VCaP (cell line): ENCODE measurements at regions not wholly inside any gene's neighbourhood (a gene's known extent, or its start where the extent isn't known, plus 50 kb on each side); places are given as distances from the start of the nearest gene placed in this dataset.
"Not testable (repeated sequence)": the region's sequence is repeated elsewhere in the genome, so short reads cannot be mapped to it uniquely, and the experiment has no call there.

Experiments
- H3K27ac ChIP-seq: fragments of 450-650 bp; 2 replicates; pipeline ENCODE4 v1.5.1; 2017
- TF ChIP-seq, protein P1 (sequence below): fragments of 450-650 bp; conservative IDR thresholded peaks from 2 replicates; pipeline ENCODE4 v1.5.1; 2017; ENCODE audit warnings: mild to moderate bottlenecking, moderate library complexity

DNA sequence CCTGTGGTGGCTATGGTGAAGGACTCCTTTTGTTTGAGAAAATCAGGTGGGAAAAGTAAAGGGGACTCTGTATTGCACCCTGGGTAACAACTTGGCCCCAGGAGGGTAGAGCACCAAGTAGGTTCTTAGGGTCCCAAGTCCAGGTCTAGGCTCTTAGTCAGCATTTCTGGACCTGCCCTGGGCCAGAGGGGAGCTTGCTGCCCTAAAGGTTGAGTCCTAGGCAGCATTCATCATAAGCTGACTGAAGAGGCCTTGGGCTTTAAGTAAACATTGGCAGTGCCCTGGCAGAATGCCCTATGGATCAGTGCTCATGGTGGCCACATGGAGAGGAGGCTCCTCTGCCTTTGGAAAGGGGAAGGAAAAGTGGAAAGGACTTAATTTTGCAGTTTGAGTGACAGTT is 268.5 kb upstream of the CTNNB1 start:
- no peak overlapping the region for H3K27ac ChIP-seq
- TF ChIP-seq, protein P1, sequence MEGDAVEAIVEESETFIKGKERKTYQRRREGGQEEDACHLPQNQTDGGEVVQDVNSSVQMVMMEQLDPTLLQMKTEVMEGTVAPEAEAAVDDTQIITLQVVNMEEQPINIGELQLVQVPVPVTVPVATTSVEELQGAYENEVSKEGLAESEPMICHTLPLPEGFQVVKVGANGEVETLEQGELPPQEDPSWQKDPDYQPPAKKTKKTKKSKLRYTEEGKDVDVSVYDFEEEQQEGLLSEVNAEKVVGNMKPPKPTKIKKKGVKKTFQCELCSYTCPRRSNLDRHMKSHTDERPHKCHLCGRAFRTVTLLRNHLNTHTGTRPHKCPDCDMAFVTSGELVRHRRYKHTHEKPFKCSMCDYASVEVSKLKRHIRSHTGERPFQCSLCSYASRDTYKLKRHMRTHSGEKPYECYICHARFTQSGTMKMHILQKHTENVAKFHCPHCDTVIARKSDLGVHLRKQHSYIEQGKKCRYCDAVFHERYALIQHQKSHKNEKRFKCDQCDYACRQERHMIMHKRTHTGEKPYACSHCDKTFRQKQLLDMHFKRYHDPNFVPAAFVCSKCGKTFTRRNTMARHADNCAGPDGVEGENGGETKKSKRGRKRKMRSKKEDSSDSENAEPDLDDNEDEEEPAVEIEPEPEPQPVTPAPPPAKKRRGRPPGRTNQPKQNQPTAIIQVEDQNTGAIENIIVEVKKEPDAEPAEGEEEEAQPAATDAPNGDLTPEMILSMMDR = no peak

DNA sequence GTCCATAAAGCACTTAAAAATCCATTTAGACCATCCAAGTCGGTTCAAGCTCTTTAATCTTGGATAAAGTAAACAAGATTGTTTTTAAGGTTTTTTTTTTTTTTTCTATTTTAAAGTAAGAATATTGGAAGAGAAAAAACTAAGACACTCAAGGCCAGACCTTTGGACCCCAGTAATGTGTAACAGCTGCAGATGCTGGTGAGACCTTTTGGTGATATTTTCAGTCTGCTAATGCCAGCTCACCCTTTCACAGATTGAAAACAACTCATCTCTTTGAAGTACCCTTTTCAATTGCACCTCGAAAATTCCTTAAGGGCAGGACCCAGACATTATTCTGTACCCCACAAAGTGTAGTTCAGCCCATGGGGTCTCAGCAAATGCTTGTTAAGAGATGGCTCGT is 260.7 kb upstream of the CTNNB1 start:
- no peak overlapping the region for H3K27ac ChIP-seq

DNA sequence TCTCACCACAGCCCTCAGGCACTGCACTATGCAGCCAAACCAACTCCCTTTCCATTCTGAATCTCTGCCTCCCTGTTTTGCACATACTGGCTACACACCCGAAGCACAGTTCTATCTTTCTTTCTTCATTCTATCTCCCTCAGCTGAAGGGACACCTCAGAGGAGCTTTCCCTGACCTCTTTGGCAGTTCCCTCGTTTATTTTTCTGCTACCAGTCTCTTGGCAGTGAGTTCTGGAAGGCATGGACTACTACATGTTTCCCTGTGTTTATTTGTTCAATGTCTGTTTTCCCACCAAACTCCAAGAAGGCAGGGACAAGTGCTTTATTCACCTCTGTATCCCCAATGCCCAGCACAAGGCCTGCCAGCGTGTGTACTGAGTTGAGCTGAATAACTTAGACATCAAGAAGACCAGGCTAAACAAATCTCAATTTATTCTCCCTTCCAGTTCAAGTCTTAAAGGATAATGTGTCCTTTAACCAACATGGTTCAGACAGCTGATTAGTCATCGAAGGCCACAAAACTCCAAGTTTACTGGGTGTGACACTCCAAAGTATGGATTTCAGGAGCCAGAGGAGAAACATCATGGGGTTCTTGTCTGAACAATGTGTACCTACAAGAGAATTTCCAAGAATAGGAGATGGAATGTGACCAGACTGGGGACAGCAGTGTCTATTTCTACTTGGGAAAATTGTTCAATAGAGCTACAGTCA is 260.1 kb upstream of the CTNNB1 start:
- no peak overlapping the region for H3K27ac ChIP-seq
- TF ChIP-seq, protein P1 = no peak

More for the DNA sequence above, 260.7 kb upstream of the CTNNB1 start:
- TF ChIP-seq, protein P1 = no peak

DNA sequence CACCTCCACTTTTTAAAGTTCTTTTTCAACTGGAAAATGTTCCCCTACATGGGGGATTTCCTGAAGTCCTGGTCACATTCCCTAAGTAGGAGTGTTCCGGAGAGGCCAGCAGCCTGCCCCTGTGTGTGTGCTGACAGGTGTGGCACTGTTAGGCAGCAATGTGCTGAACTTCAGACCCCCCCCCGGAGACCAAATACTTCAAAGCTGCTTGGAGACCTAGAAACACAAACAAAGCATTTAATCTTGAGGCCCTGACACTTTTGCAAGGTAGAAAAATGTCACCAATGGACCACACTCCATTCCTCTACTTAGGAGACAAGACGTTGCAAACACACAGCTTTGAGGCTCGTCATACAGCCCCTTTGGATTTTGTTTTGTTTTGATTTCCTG is 259.6 kb upstream of the CTNNB1 start:
- H3K27ac ChIP-seq = no peak overlapping the region
- TF ChIP-seq, protein P1 = no peak

DNA sequence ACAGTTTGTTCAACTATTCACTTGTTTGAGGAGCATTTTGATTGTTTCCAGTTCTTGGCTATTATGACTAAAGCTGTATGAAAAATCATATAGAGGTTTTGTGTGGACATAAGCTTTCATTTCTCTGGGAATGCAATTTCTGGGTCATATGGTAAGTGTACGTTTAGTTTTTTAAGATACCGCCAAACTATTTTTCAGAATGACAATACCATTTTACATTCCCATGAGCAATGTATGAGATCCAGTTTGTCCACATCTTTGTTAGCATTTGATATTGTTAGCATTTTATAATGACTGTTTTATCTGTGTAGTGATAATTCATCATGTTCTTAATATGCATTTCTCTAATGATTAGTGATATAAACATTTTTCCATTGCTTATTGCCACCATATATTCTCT is 258.7 kb upstream of the CTNNB1 start:
- TF ChIP-seq, protein P1 = no peak
- H3K27ac ChIP-seq = no peak overlapping the region

DNA sequence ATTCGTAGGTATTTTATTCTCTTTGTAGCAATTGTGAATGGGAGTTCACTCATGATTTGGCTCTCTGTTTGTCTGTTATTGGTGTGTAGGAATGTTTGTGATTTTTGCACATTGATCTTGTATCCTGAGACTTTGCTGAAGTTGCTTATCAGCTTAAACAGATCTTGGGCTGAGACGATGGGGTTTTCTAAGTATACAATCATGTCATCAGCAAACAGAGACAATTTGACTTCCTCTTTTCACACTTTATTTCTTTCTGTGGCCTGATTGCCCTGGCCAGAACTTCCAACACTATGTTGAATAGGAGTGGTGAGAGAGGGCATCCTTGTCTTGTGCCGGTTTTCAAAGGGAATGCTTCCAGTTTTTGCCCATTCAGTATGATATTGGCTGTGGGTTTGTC is 252.3 kb upstream of the CTNNB1 start:
- H3K27ac ChIP-seq = not testable (repeated sequence)

DNA sequence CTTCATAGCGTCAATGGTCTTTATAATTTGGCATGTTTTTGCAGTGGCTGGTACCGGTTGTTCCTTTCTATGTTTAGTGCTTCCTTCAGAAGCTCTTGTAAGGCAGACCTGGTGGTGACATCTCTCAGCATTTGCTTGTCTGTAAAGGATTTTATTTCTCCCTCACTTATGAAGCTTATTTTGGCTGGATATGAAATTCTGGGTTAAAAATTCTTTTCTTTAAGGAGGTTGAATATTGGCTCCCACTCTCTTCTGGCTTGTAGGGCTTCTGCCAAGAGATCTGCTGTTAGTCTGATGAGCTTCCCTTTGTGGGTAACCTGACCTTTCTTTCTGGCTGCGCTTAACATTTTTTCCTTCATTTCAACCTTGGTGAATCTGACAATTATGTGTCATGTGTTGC is 250.0 kb upstream of the CTNNB1 start:
- H3K27ac ChIP-seq = not testable (repeated sequence)

DNA sequence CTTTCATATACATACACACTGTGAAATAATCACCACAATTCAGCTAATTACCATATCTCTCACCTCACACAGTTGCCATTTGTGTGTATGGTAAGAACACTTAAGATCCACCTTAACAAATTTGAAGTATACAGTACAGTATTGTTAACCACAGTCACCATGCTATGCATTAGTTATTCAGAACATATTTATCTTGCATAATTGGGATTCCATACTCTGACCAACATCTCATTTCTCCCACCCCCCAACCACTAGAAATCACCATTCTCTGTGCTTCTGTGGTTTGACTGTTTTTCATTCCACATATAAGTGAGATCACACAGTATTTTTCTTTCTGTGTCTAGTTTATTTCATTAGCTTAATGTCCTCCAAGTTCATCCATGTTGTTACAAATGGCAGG is 247.7 kb upstream of the CTNNB1 start:
- TF ChIP-seq, protein P1 = no peak
- no peak overlapping the region for H3K27ac ChIP-seq
